OCI-LY7 (cell line): ENCODE measurements at regions not wholly inside any gene's neighbourhood (a gene's known extent, or its start where the extent isn't known, plus 50 kb on each side); places are given as distances from the start of the nearest gene placed in this dataset.

Experiments
- BruUV-seq: library from RNA; stranded (reverse); fragments of 400-500 nt; replicated peaks from 2 replicates; lab custom pipeline; 2021; lab: Mats Ljungman, UMichigan
- CTCF ChIA-PET: fragments of 300-600 bp; sonication (Branson Sonifier 250); formaldehyde crosslinking; loops from one replicate; lab custom pipeline; 2022; ENCODE audit warnings: antibody characterized with exemption; ENCODE audit not compliant: unreplicated experiment; lab: Charles Lee
- POLR2A ChIA-PET: fragments of 300-600 bp; sonication (Branson Sonifier 250); formaldehyde crosslinking; loops from one replicate; lab custom pipeline; 2022; ENCODE audit warnings: antibody characterized with exemption; lab: Charles Lee
- DNase-seq: peaks from one replicate; pipeline ENCODE4 v3.0.0-alpha.2; 2015; ENCODE audit warnings: low spot score
- H2AFZ ChIP-seq: fragments of 200-600 bp; sonication (generic), shearing (Covaris generic); 2 replicates; pipeline ENCODE4 v1.6.1; 2014; ENCODE audit warnings: mild to moderate bottlenecking, antibody characterized with exemption, low read length, moderate library complexity
- H3K27ac ChIP-seq: fragments of 200-600 bp; sonication (generic); 2 replicates; pipeline ENCODE4 v1.5.1; 2014; ENCODE audit warnings: mixed run types, low read depth, mild to moderate bottlenecking, moderate library complexity, low read length, inconsistent platforms; ENCODE audit not compliant: poor library complexity, severe bottlenecking
- H3K36me3 ChIP-seq: fragments of 200-600 bp; sonication (generic); 2 replicates; pipeline ENCODE4 v1.6.1; 2014; ENCODE audit warnings: mild to moderate bottlenecking, antibody characterized with exemption, low read length, moderate library complexity, mixed read lengths; ENCODE audit not compliant: insufficient read depth
- H3K4me1 ChIP-seq: fragments of 200-600 bp; sonication (generic); 2 replicates; pipeline ENCODE4 v1.5.1; 2014; ENCODE audit warnings: mild to moderate bottlenecking, low read length; ENCODE audit not compliant: insufficient read depth, poor library complexity, severe bottlenecking
- H3K4me2 ChIP-seq: fragments of 200-600 bp; sonication (generic); 2 replicates; pipeline ENCODE4 v1.6.1; 2014; ENCODE audit warnings: mild to moderate bottlenecking, low read length
- H3K4me3 ChIP-seq: fragments of 200-600 bp; sonication (generic); 2 replicates; pipeline ENCODE4 v1.5.1; 2014; ENCODE audit warnings: mild to moderate bottlenecking, low read depth, low read length; ENCODE audit not compliant: poor library complexity, severe bottlenecking
- H3K79me2 ChIP-seq: fragments of 200-600 bp; sonication (generic); 2 replicates; pipeline ENCODE4 v1.6.1; 2016; ENCODE audit warnings: low read depth, mild to moderate bottlenecking, low read length, moderate library complexity, mixed read lengths; ENCODE audit not compliant: insufficient read depth
- H3K9me2 ChIP-seq: fragments of 200-600 bp; sonication (generic); 2 replicates; pipeline ENCODE4 v1.6.1; 2016; ENCODE audit warnings: mild to moderate bottlenecking, low read length, mixed read lengths; ENCODE audit not compliant: insufficient read depth
- H3K9me3 ChIP-seq: fragments of 200-600 bp; sonication (generic); 2 replicates; pipeline ENCODE4 v1.6.1; 2014; ENCODE audit warnings: mild to moderate bottlenecking, mixed run types, low read length, mixed read lengths
- H4K20me1 ChIP-seq: fragments of 200-600 bp; sonication (generic); 2 replicates; pipeline ENCODE4 v1.6.1; 2014; ENCODE audit warnings: mild to moderate bottlenecking, antibody characterized with exemption, low read length, moderate library complexity, mixed read lengths; ENCODE audit not compliant: insufficient read depth
- CTCF ChIP-seq: fragments of 200-600 bp; sonication (generic); conservative IDR thresholded peaks from 2 replicates; pipeline ENCODE4 v1.5.1; 2014; ENCODE audit warnings: mild to moderate bottlenecking, antibody characterized with exemption, low read length, moderate library complexity, mixed read lengths
- EZH2phosphoT487 ChIP-seq: fragments of 200-600 bp; sonication (generic); IDR thresholded peaks from 2 replicates; pipeline ENCODE4 v1.6.1; 2018; ENCODE audit warnings: low read depth, borderline replicate concordance, mild to moderate bottlenecking, mixed run types, antibody characterized with exemption, low read length, moderate library complexity, mixed read lengths
- intact Hi-C: fragments of 100-400 bp; cut with micrococcal nuclease; formaldehyde crosslinking; loops from one replicate; pipeline ENCODE4 v1.10.0; 2022; ENCODE audit not compliant: unreplicated experiment

GRCh38 chr17:71821511-71821910 lies 299.3 kb upstream of the SOX9 start:
- Histone ChIP-seq H3K4me2 (no peak overlapping the region), H4K20me1 (no peaks in the 10 kb centered on the region), H2AFZ (no peak overlapping the region), H3K79me2 (no peaks in the 10 kb centered on the region), H3K27ac (no peak overlapping the region), H3K36me3 (no peaks in the 10 kb centered on the region), H3K9me2 (no peaks in the 10 kb centered on the region), H3K9me3 (no peaks in the 10 kb centered on the region), H3K4me1 (no peaks in the 10 kb centered on the region), H3K4me3 (no peak overlapping the region)
- CTCF ChIA-PET: no interaction called here
- TF ChIP-seq EZH2phosphoT487 (no peak), CTCF (no peak)
- BruUV-seq: no TSS peak
- intact Hi-C loops: no loop called here
- no peak for DNase-seq
- POLR2A ChIA-PET: interaction anchor here (0.9 to 1.0 kb wide), 3 partner anchors 12 to 41 kb away, joined by 3 to 4 read pairs (median 3); no protein-coding TSS in a partner anchor

- Histone ChIP-seq H3K4me1 (no peaks in the 10 kb centered on the region), H3K4me3 (no peak overlapping the region), H3K4me2 (no peak overlapping the region), H3K9me2 (no peaks in the 10 kb centered on the region), H3K79me2 (no peaks in the 10 kb centered on the region), H3K36me3 (no peaks in the 10 kb centered on the region), H4K20me1 (no peaks in the 10 kb centered on the region), H3K9me3 (no peaks in the 10 kb centered on the region), H3K27ac (no peak overlapping the region), H2AFZ (no peak overlapping the region)
- no peak for DNase-seq
- ChIA-PET CTCF (no interaction called here), POLR2A (interaction anchor here (0.6 kb wide), 1 partner anchor 296 kb away, joined by 4 read pairs; the partner anchor contains the start of gene SOX9)
- BruUV-seq: no TSS peak
- intact Hi-C loops: no loop called here
- TF ChIP-seq EZH2phosphoT487 (no peak), CTCF (no peak)
Observed at GRCh38 chr17:71824671-71825070, 296.1 kb upstream of the SOX9 start.

GRCh38 chr17:71825687-71826086 lies 295.1 kb upstream of the SOX9 start:
- DNase-seq: no peak
- BruUV-seq: no TSS peak
- intact Hi-C loops: no loop called here
- CTCF ChIA-PET: no interaction called here
- Histone ChIP-seq H3K4me2 (no peak overlapping the region), H3K36me3 (no peaks in the 10 kb centered on the region), H3K4me3 (no peak overlapping the region), H3K9me2 (no peaks in the 10 kb centered on the region), H2AFZ (no peak overlapping the region), H3K4me1 (no peaks in the 10 kb centered on the region), H3K9me3 (no peaks in the 10 kb centered on the region), H3K79me2 (no peaks in the 10 kb centered on the region), H4K20me1 (no peaks in the 10 kb centered on the region), H3K27ac (no peak overlapping the region)
- TF ChIP-seq CTCF (no peak), EZH2phosphoT487 (no peak)
- POLR2A ChIA-PET: interaction anchor here (0.6 to 0.7 kb wide), 2 partner anchors 8 to 70 kb away, joined by 3 to 4 read pairs; no protein-coding TSS in a partner anchor
